ENCODE measurements at regions not wholly inside any gene's neighbourhood (a gene's known extent, or its start where the extent isn't known, plus 50 kb on each side); places are given as distances from the start of the nearest gene placed in this dataset.

- TF ChIP-seq CTCF (conservative IDR thresholded peaks at IDR 0.05; ENCODE audit: low read depth, low read length) = no peak
- TF ChIP-seq POLR2A (IDR thresholded peaks at IDR 0.05; ENCODE audit: low read depth, low read length) = no peak
- no peak for TF ChIP-seq RAD21 (IDR thresholded peaks at IDR 0.05; ENCODE audit: low read length)
- TF ChIP-seq CEBPB (IDR thresholded peaks at IDR 0.05; ENCODE audit: low read depth, low read length) = no peak
- TF ChIP-seq USF2 (IDR thresholded peaks at IDR 0.05; ENCODE audit: low read depth, low read length) = no peak
- no peak for TF ChIP-seq MAZ (IDR thresholded peaks at IDR 0.05; ENCODE audit: borderline replicate concordance, low read depth, low read length)
- TF ChIP-seq ELK1 (IDR thresholded peaks at IDR 0.05; ENCODE audit: borderline replicate concordance, low read depth, low read length) = no peak
- TF ChIP-seq RCOR1 (IDR thresholded peaks at IDR 0.05; ENCODE audit: insufficient replicate concordance, low read length) = no peak
- no peak for TF ChIP-seq NFE2L2 (IDR thresholded peaks at IDR 0.05; ENCODE audit: low read depth, low read length)
- no peak for TF ChIP-seq MAFK (IDR thresholded peaks at IDR 0.05; ENCODE audit: low read depth, low read length)
- no peak for TF ChIP-seq RFX5 (IDR thresholded peaks at IDR 0.05; ENCODE audit: low read depth, low read length)
- no peak for TF ChIP-seq CHD1 (IDR thresholded peaks at IDR 0.05; ENCODE audit: low read depth, low read length)
- TF ChIP-seq BHLHE40 (IDR thresholded peaks at IDR 0.05; ENCODE audit: low read depth, low read length) = no peak
- no peak for TF ChIP-seq FOS (IDR thresholded peaks at IDR 0.05; ENCODE audit: low read depth, low read length)
Observed at GRCh38 chr7:54485044-54485443, 57.1 kb upstream of the VSTM2A start.
